GM23338 (cell line): ENCODE measurements at regions not wholly inside any gene's neighbourhood (a gene's known extent, or its start where the extent isn't known, plus 50 kb on each side); places are given as distances from the start of the nearest gene placed in this dataset.

Experiments
- ATAC-seq: fragments of 200-7000 bp; cut with Tn5 transposase; 3 replicates; pipeline ENCODE4 v1.9.1; 2020
- DNase-seq: peaks from one replicate; pipeline ENCODE4 v3.0.0-alpha.2; 2015; ENCODE audit warnings: low spot score
- H2AFZ ChIP-seq: fragments of 200-600 bp; sonication (generic); 2 replicates; pipeline ENCODE4 v1.8.0; 2016; ENCODE audit warnings: antibody characterized with exemption, mild to moderate bottlenecking, moderate library complexity
- H3F3A ChIP-seq: fragments of 200-600 bp; sonication (generic); replicated peaks from 2 replicates; pipeline ENCODE4 v1.8.0; 2017; ENCODE audit warnings: antibody characterized with exemption, mixed run types, low read depth
- H3K27ac ChIP-seq: fragments of 200-600 bp; sonication (generic); 2 replicates; pipeline ENCODE4 v1.6.1; 2016; ENCODE audit warnings: low read depth
- H3K27me3 ChIP-seq: fragments of 200-600 bp; sonication (generic); 2 replicates; pipeline ENCODE4 v1.8.0; 2016; ENCODE audit warnings: mild to moderate bottlenecking, mixed run types, moderate library complexity; ENCODE audit not compliant: insufficient read depth
- H3K36me3 ChIP-seq: fragments of 200-600 bp; sonication (generic); 2 replicates; pipeline ENCODE4 v1.8.0; 2016; ENCODE audit warnings: mild to moderate bottlenecking; ENCODE audit not compliant: insufficient read depth
- H3K4me1 ChIP-seq: fragments of 200-600 bp; sonication (generic); 2 replicates; pipeline ENCODE4 v1.8.0; 2016; ENCODE audit warnings: mild to moderate bottlenecking, moderate library complexity; ENCODE audit not compliant: insufficient read depth
- H3K4me2 ChIP-seq: fragments of 200-600 bp; sonication (generic); 2 replicates; pipeline ENCODE4 v1.7.1; 2017; ENCODE audit warnings: mixed run types
- H3K4me3 ChIP-seq: fragments of 200-600 bp; sonication (generic); 2 replicates; pipeline ENCODE4 v1.6.1; 2016; ENCODE audit warnings: mixed run types
- H3K79me2 ChIP-seq: fragments of 200-600 bp; sonication (generic); replicated peaks from 2 replicates; pipeline ENCODE4 v1.8.0; 2017; ENCODE audit warnings: mild to moderate bottlenecking; ENCODE audit not compliant: insufficient read depth
- H3K9me2 ChIP-seq: fragments of 200-600 bp; sonication (generic); 2 replicates; pipeline ENCODE4 v1.8.0; 2017; ENCODE audit not compliant: insufficient read depth
- H4K20me1 ChIP-seq: fragments of 200-600 bp; sonication (generic); replicated peaks from 2 replicates; pipeline ENCODE4 v1.8.0; 2017; ENCODE audit warnings: mild to moderate bottlenecking; ENCODE audit not compliant: insufficient read depth
- H3K27ac Mint-ChIP-seq: 2 replicates; pipeline ENCODE4 v1.8.0; 2020; ENCODE audit warnings: inconsistent platforms, mild to moderate bottlenecking, moderate library complexity, mixed read lengths
- H3K27me3 Mint-ChIP-seq: 3 replicates; pipeline ENCODE4 v1.8.0; 2022; ENCODE audit warnings: low read depth, mild to moderate bottlenecking, moderate library complexity, mixed read lengths, inconsistent platforms; ENCODE audit not compliant: insufficient read depth, poor library complexity
- H3K36me3 Mint-ChIP-seq: 3 replicates; pipeline ENCODE4 v1.8.0; 2021; ENCODE audit warnings: low read depth, mild to moderate bottlenecking, inconsistent platforms, moderate library complexity, mixed read lengths
- H3K4me1 Mint-ChIP-seq: 3 replicates; pipeline ENCODE4 v1.8.0; 2020; ENCODE audit warnings: mild to moderate bottlenecking, inconsistent platforms, mixed read lengths
- H3K4me3 Mint-ChIP-seq: 3 replicates; pipeline ENCODE4 v1.8.0; 2021; ENCODE audit warnings: moderate library complexity, mild to moderate bottlenecking, inconsistent platforms, mixed read lengths
- H3K9me3 Mint-ChIP-seq: 3 replicates; pipeline ENCODE4 v1.8.0; 2020; ENCODE audit warnings: moderate library complexity, mild to moderate bottlenecking, inconsistent platforms, mixed read lengths
- CREB1 ChIP-seq: fragments of 250-450 bp; sonication (Bioruptor Pico); IDR thresholded peaks from 2 replicates; pipeline ENCODE4 v1.5.0; 2020; ENCODE audit warnings: low read depth, mild to moderate bottlenecking, moderate library complexity
- EZH2 ChIP-seq: fragments of 200-600 bp; sonication (generic); IDR thresholded peaks from one replicate; pipeline ENCODE4 v1.8.0; 2017; ENCODE audit warnings: antibody characterized with exemption, mild to moderate bottlenecking, low read depth; ENCODE audit not compliant: unreplicated experiment
- EZH2phosphoT487 ChIP-seq: fragments of 200-600 bp; sonication (generic); IDR thresholded peaks from one replicate; pipeline ENCODE4 v1.8.1; 2018; ENCODE audit warnings: antibody characterized with exemption; ENCODE audit not compliant: unreplicated experiment
- JUNB ChIP-seq: IDR thresholded peaks from one replicate; pipeline ENCODE4 v1.6.1; 2016; ENCODE audit warnings: antibody characterized with exemption; ENCODE audit not compliant: unreplicated experiment
- NANOG ChIP-seq: IDR thresholded peaks from 2 replicates; pipeline ENCODE4 v1.6.1; 2016; ENCODE audit warnings: antibody characterized with exemption, borderline replicate concordance
- POLR2AphosphoS5 ChIP-seq: IDR thresholded peaks from 2 replicates; pipeline ENCODE4 v1.6.1; 2016; ENCODE audit warnings: antibody characterized with exemption, low read depth
- STAT1 ChIP-seq: IDR thresholded peaks from one replicate; pipeline ENCODE4 v1.6.1; 2016; ENCODE audit warnings: antibody characterized with exemption; ENCODE audit not compliant: unreplicated experiment
- ZNF114 ChIP-seq: fragments of 250-450 bp; sonication (Bioruptor Pico); IDR thresholded peaks from 2 replicates; pipeline ENCODE4 v1.5.0; 2020; ENCODE audit warnings: mild to moderate bottlenecking, moderate library complexity
- ZNF331 ChIP-seq: fragments of 250-450 bp; sonication (Bioruptor Pico); IDR thresholded peaks from 2 replicates; pipeline ENCODE4 v1.5.0; 2020; ENCODE audit warnings: low read depth, mild to moderate bottlenecking, moderate library complexity
- TF ChIP-seq, protein P1 (sequence below): fragments of 250-450 bp; sonication (Bioruptor Pico); IDR thresholded peaks from 2 replicates; pipeline ENCODE4 v1.5.0; 2020; ENCODE audit warnings: mild to moderate bottlenecking, moderate library complexity
- TF ChIP-seq, protein P2 (sequence below), 2 experiments: fragments of 200-600 bp in 1 of 2; sonication (generic) in 1 of 2; conservative IDR thresholded peaks; 2 replicates each; pipeline versions ENCODE4 v1.5.1 to v1.6.1; 2016 to 2017; ENCODE audit warnings: antibody characterized with exemption in 2 of 2, low read depth in 2 of 2, mild to moderate bottlenecking in 2 of 2, moderate library complexity in 1 of 2
- TF ChIP-seq, protein P3 (sequence below): IDR thresholded peaks from 2 replicates; pipeline ENCODE4 v1.6.1; 2016; ENCODE audit warnings: antibody characterized with exemption
- TF ChIP-seq, protein P4 (sequence below): IDR thresholded peaks from one replicate; pipeline ENCODE4 v1.6.1; 2018; ENCODE audit warnings: antibody characterized with exemption; ENCODE audit not compliant: unreplicated experiment

DNA sequence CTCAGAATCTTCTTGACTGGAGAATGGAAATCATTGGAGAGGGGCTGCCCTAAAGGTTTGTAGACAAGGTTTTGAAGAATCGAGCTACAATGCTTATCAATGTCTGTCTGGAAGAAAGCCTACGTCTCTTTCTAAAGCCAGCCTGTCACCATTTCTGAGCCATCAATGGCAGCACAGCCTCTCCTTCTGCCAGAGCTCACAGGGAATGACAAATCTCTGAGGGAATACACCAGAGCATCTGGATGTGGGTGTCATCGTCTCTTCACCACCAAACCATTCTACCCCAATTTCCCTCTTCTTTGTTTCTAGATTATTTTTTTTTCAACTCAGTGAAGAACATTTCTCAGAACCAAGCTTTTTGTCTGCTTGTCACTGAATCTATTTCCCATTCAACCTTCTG, 349.7 kb downstream of the EMP1 start:
- no peaks in the 10 kb centered on the region for H3K4me1 ChIP-seq
- H3K36me3 ChIP-seq = no peaks in the 10 kb centered on the region
- H3F3A ChIP-seq = no peaks in the 10 kb centered on the region
- H3K27me3 ChIP-seq = no peaks in the 10 kb centered on the region
- H3K79me2 ChIP-seq = no peaks in the 10 kb centered on the region
- H3K4me3 Mint-ChIP-seq = no peak overlapping the region
- no peaks in the 10 kb centered on the region for H3K36me3 Mint-ChIP-seq
- no peak overlapping the region for H2AFZ ChIP-seq
- no peaks in the 10 kb centered on the region for H4K20me1 ChIP-seq
- peaks cover 8% of the 10 kb centered on the region; the same call in 1 of the 2 replicates for H3K9me2 ChIP-seq
- TF ChIP-seq, protein P1, sequence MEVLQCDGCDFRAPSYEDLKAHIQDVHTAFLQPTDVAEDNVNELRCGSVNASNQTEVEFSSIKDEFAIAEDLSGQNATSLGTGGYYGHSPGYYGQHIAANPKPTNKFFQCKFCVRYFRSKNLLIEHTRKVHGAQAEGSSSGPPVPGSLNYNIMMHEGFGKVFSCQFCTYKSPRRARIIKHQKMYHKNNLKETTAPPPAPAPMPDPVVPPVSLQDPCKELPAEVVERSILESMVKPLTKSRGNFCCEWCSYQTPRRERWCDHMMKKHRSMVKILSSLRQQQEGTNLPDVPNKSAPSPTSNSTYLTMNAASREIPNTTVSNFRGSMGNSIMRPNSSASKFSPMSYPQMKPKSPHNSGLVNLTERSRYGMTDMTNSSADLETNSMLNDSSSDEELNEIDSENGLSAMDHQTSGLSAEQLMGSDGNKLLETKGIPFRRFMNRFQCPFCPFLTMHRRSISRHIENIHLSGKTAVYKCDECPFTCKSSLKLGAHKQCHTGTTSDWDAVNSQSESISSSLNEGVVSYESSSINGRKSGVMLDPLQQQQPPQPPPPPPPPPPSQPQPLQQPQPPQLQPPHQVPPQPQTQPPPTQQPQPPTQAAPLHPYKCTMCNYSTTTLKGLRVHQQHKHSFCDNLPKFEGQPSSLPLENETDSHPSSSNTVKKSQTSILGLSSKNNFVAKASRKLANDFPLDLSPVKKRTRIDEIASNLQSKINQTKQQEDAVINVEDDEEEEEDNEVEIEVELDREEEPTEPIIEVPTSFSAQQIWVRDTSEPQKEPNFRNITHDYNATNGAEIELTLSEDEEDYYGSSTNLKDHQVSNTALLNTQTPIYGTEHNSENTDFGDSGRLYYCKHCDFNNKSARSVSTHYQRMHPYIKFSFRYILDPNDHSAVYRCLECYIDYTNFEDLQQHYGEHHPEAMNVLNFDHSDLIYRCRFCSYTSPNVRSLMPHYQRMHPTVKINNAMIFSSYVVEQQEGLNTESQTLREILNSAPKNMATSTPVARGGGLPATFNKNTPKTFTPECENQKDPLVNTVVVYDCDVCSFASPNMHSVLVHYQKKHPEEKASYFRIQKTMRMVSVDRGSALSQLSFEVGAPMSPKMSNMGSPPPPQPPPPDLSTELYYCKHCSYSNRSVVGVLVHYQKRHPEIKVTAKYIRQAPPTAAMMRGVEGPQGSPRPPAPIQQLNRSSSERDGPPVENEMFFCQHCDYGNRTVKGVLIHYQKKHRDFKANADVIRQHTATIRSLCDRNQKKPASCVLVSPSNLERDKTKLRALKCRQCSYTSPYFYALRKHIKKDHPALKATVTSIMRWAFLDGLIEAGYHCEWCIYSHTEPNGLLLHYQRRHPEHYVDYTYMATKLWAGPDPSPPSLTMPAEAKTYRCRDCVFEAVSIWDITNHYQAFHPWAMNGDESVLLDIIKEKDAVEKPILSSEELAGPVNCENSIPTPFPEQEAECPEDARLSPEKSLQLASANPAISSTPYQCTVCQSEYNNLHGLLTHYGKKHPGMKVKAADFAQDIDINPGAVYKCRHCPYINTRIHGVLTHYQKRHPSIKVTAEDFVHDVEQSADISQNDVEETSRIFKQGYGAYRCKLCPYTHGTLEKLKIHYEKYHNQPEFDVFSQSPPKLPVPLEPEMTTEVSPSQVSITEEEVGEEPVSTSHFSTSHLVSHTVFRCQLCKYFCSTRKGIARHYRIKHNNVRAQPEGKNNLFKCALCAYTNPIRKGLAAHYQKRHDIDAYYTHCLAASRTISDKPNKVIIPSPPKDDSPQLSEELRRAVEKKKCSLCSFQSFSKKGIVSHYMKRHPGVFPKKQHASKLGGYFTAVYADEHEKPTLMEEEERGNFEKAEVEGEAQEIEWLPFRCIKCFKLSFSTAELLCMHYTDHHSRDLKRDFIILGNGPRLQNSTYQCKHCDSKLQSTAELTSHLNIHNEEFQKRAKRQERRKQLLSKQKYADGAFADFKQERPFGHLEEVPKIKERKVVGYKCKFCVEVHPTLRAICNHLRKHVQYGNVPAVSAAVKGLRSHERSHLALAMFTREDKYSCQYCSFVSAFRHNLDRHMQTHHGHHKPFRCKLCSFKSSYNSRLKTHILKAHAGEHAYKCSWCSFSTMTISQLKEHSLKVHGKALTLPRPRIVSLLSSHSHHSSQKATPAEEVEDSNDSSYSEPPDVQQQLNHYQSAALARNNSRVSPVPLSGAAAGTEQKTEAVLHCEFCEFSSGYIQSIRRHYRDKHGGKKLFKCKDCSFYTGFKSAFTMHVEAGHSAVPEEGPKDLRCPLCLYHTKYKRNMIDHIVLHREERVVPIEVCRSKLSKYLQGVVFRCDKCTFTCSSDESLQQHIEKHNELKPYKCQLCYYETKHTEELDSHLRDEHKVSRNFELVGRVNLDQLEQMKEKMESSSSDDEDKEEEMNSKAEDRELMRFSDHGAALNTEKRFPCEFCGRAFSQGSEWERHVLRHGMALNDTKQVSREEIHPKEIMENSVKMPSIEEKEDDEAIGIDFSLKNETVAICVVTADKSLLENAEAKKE (CRISPR knock-in tag) = no peak
- no peak for TF ChIP-seq EZH2phosphoT487
- no peak for TF ChIP-seq EZH2
- TF ChIP-seq STAT1 = no peak
- no peak for TF ChIP-seq POLR2AphosphoS5
- no peak for TF ChIP-seq CREB1 (CRISPR knock-in tag)
- no peak for TF ChIP-seq NANOG
- TF ChIP-seq, protein P2, sequence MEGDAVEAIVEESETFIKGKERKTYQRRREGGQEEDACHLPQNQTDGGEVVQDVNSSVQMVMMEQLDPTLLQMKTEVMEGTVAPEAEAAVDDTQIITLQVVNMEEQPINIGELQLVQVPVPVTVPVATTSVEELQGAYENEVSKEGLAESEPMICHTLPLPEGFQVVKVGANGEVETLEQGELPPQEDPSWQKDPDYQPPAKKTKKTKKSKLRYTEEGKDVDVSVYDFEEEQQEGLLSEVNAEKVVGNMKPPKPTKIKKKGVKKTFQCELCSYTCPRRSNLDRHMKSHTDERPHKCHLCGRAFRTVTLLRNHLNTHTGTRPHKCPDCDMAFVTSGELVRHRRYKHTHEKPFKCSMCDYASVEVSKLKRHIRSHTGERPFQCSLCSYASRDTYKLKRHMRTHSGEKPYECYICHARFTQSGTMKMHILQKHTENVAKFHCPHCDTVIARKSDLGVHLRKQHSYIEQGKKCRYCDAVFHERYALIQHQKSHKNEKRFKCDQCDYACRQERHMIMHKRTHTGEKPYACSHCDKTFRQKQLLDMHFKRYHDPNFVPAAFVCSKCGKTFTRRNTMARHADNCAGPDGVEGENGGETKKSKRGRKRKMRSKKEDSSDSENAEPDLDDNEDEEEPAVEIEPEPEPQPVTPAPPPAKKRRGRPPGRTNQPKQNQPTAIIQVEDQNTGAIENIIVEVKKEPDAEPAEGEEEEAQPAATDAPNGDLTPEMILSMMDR (conservative IDR thresholded peaks at IDR 0.05; ENCODE audit: low read depth in 2 of 2) = no peak
- no peak for TF ChIP-seq JUNB
- TF ChIP-seq, protein P3, sequence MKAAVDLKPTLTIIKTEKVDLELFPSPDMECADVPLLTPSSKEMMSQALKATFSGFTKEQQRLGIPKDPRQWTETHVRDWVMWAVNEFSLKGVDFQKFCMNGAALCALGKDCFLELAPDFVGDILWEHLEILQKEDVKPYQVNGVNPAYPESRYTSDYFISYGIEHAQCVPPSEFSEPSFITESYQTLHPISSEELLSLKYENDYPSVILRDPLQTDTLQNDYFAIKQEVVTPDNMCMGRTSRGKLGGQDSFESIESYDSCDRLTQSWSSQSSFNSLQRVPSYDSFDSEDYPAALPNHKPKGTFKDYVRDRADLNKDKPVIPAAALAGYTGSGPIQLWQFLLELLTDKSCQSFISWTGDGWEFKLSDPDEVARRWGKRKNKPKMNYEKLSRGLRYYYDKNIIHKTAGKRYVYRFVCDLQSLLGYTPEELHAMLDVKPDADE = no peak
- no peak for TF ChIP-seq ZNF331 (CRISPR knock-in tag)
- TF ChIP-seq, protein P4, sequence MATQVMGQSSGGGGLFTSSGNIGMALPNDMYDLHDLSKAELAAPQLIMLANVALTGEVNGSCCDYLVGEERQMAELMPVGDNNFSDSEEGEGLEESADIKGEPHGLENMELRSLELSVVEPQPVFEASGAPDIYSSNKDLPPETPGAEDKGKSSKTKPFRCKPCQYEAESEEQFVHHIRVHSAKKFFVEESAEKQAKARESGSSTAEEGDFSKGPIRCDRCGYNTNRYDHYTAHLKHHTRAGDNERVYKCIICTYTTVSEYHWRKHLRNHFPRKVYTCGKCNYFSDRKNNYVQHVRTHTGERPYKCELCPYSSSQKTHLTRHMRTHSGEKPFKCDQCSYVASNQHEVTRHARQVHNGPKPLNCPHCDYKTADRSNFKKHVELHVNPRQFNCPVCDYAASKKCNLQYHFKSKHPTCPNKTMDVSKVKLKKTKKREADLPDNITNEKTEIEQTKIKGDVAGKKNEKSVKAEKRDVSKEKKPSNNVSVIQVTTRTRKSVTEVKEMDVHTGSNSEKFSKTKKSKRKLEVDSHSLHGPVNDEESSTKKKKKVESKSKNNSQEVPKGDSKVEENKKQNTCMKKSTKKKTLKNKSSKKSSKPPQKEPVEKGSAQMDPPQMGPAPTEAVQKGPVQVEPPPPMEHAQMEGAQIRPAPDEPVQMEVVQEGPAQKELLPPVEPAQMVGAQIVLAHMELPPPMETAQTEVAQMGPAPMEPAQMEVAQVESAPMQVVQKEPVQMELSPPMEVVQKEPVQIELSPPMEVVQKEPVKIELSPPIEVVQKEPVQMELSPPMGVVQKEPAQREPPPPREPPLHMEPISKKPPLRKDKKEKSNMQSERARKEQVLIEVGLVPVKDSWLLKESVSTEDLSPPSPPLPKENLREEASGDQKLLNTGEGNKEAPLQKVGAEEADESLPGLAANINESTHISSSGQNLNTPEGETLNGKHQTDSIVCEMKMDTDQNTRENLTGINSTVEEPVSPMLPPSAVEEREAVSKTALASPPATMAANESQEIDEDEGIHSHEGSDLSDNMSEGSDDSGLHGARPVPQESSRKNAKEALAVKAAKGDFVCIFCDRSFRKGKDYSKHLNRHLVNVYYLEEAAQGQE = no peak
- no peak for TF ChIP-seq ZNF114 (CRISPR knock-in tag)
- ATAC-seq (no peak), DNase-seq (no peak)
- H3K4me2 ChIP-seq = no peak overlapping the region
- peaks cover 2% of the 10 kb centered on the region for H3K27me3 Mint-ChIP-seq
- no peak overlapping the region for H3K4me3 ChIP-seq
- no peak overlapping the region for H3K27ac ChIP-seq
- H3K4me1 Mint-ChIP-seq = no peaks in the 10 kb centered on the region
- no peak overlapping the region for H3K27ac Mint-ChIP-seq
- no peaks in the 10 kb centered on the region for H3K9me3 Mint-ChIP-seq
